ENCODE measurements at regions not wholly inside any gene's neighbourhood (a gene's known extent, or its start where the extent isn't known, plus 50 kb on each side); places are given as distances from the start of the nearest gene placed in this dataset.

GRCh38 chr21:28857752-28858151 lies 134.9 kb downstream of the LTN1 start:
- no peak for TF ChIP-seq TAF1 (IDR thresholded peaks at IDR 0.05; ENCODE audit: low read depth)
- no peak for TF ChIP-seq YY1 (IDR thresholded peaks at IDR 0.05; ENCODE audit: low read depth)
- no peak for TF ChIP-seq ZBTB7A (IDR thresholded peaks at IDR 0.05; ENCODE audit: low read depth)
- TF ChIP-seq CEBPB (IDR thresholded peaks at IDR 0.05) = no peak
- no peak for TF ChIP-seq FOXM1 (IDR thresholded peaks at IDR 0.05; ENCODE audit: borderline replicate concordance, low read depth)
- TF ChIP-seq NFIC (IDR thresholded peaks at IDR 0.05) = no peak
- TF ChIP-seq, protein P1, sequence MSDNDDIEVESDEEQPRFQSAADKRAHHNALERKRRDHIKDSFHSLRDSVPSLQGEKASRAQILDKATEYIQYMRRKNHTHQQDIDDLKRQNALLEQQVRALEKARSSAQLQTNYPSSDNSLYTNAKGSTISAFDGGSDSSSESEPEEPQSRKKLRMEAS (IDR thresholded peaks at IDR 0.05) = no peak
- TF ChIP-seq TEAD4 (IDR thresholded peaks at IDR 0.05) = no peak
- no peak for TF ChIP-seq EGR1 (IDR thresholded peaks at IDR 0.05)
- TF ChIP-seq CREB1 (IDR thresholded peaks at IDR 0.05; ENCODE audit: low read depth) = no peak
- no peak for TF ChIP-seq EP300 (IDR thresholded peaks at IDR 0.05; ENCODE audit: borderline replicate concordance)
- TF ChIP-seq, protein P2, sequence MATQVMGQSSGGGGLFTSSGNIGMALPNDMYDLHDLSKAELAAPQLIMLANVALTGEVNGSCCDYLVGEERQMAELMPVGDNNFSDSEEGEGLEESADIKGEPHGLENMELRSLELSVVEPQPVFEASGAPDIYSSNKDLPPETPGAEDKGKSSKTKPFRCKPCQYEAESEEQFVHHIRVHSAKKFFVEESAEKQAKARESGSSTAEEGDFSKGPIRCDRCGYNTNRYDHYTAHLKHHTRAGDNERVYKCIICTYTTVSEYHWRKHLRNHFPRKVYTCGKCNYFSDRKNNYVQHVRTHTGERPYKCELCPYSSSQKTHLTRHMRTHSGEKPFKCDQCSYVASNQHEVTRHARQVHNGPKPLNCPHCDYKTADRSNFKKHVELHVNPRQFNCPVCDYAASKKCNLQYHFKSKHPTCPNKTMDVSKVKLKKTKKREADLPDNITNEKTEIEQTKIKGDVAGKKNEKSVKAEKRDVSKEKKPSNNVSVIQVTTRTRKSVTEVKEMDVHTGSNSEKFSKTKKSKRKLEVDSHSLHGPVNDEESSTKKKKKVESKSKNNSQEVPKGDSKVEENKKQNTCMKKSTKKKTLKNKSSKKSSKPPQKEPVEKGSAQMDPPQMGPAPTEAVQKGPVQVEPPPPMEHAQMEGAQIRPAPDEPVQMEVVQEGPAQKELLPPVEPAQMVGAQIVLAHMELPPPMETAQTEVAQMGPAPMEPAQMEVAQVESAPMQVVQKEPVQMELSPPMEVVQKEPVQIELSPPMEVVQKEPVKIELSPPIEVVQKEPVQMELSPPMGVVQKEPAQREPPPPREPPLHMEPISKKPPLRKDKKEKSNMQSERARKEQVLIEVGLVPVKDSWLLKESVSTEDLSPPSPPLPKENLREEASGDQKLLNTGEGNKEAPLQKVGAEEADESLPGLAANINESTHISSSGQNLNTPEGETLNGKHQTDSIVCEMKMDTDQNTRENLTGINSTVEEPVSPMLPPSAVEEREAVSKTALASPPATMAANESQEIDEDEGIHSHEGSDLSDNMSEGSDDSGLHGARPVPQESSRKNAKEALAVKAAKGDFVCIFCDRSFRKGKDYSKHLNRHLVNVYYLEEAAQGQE (IDR thresholded peaks at IDR 0.05; ENCODE audit: low read depth) = no peak
- no peak for TF ChIP-seq TCF12 (IDR thresholded peaks at IDR 0.05; ENCODE audit: low read depth)

Measured in Ishikawa (cell line).